ENCODE measurements at regions not wholly inside any gene's neighbourhood (a gene's known extent, or its start where the extent isn't known, plus 50 kb on each side); places are given as distances from the start of the nearest gene placed in this dataset.

DNA sequence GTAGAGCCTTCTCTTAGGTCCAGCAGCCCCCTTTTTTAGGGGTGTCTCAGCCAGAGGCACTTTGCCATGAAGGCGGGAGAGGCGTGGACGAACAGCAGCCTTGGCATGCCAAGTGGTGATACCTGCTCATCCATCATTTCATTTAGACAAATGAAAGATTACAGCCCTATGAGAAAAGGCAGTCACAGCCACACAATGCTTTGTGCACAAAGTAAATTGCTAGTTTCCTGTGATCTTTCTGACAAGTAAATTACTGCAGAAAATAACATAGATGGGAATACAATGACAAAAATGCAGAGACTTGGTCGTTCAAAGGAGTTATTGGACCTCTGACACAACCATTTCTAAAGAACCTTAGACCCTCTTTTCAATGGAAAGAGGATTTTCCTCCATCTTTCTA, 94.9 kb downstream of the RND3 start:
- TF ChIP-seq, protein P1, sequence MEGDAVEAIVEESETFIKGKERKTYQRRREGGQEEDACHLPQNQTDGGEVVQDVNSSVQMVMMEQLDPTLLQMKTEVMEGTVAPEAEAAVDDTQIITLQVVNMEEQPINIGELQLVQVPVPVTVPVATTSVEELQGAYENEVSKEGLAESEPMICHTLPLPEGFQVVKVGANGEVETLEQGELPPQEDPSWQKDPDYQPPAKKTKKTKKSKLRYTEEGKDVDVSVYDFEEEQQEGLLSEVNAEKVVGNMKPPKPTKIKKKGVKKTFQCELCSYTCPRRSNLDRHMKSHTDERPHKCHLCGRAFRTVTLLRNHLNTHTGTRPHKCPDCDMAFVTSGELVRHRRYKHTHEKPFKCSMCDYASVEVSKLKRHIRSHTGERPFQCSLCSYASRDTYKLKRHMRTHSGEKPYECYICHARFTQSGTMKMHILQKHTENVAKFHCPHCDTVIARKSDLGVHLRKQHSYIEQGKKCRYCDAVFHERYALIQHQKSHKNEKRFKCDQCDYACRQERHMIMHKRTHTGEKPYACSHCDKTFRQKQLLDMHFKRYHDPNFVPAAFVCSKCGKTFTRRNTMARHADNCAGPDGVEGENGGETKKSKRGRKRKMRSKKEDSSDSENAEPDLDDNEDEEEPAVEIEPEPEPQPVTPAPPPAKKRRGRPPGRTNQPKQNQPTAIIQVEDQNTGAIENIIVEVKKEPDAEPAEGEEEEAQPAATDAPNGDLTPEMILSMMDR (IDR thresholded peaks at IDR 0.05): no peak
- no peak for TF ChIP-seq POLR2AphosphoS5 (IDR thresholded peaks at IDR 0.05; ENCODE audit: low read depth, low read length)
